T-cell (primary cell): ENCODE measurements at regions not wholly inside any gene's neighbourhood (a gene's known extent, or its start where the extent isn't known, plus 50 kb on each side); places are given as distances from the start of the nearest gene placed in this dataset.

ENCODE experiments used
- ATAC-seq, 4 experiments: fragments of 200-7000 bp in 3 of 4; fragments of 150-1000 bp in 1 of 4; cut with Tn5 transposase; replicated peaks in 1 of 4; 1 replicate in 3 of 4; 2 replicates in 1 of 4; pipeline ENCODE4 v1.10.0; 2021; ENCODE audit warnings: moderate library complexity in 3 of 4, mild to moderate bottlenecking in 2 of 4, moderate number of reproducible peaks in 1 of 4
- CTCF ChIA-PET, 2 donors: fragments of 300-600 bp; sonication (Branson Sonifier 250); formaldehyde crosslinking; loops; one replicate each; lab custom pipeline; 2022; ENCODE audit warnings: antibody characterized with exemption in 2 of 2; lab: Charles Lee
- POLR2A ChIA-PET, 2 donors: fragments of 300-600 bp; sonication (Branson Sonifier 250); formaldehyde crosslinking; loops; one replicate each; lab custom pipeline; 2022; ENCODE audit warnings: antibody characterized with exemption in 2 of 2; lab: Charles Lee
- DNase-seq, 35 experiments: peaks; one replicate each; pipeline versions ENCODE4 v3.0.0 to v3.0.0-alpha.2; 2013 to 2023
- H3K27ac ChIP-seq: one replicate; pipeline ENCODE4 v1.5.1; 2013; ENCODE audit warnings: low read length
- H3K27me3 ChIP-seq, 2 experiments: replicated peaks in 1 of 2; 1 replicate in 1 of 2; 2 replicates in 1 of 2; pipeline versions ENCODE4 v1.6.1 to v1.7.0; 2013; ENCODE audit warnings: low read length in 1 of 2, mixed read lengths in 1 of 2; ENCODE audit not compliant: control insufficient read depth in 2 of 2, insufficient read depth in 2 of 2; ENCODE audit errors: extremely low read depth in 1 of 2
- H3K36me3 ChIP-seq, 2 donors: 1 replicate in 1 of 2; 2 replicates in 1 of 2; pipeline versions ENCODE4 v1.6.1 to v1.7.0; 2013; ENCODE audit warnings: low read length in 1 of 2; ENCODE audit not compliant: control insufficient read depth in 2 of 2, insufficient read depth in 1 of 2; ENCODE audit errors: extremely low read depth in 1 of 2
- H3K4me1 ChIP-seq, 2 experiments: 1 replicate in 1 of 2; 2 replicates in 1 of 2; pipeline versions ENCODE4 v1.6.1 to v1.7.0; 2013; ENCODE audit warnings: low read length in 2 of 2, mixed read lengths in 1 of 2; ENCODE audit not compliant: insufficient read depth in 2 of 2, control insufficient read depth in 1 of 2; ENCODE audit errors: extremely low read depth in 1 of 2
- H3K4me3 ChIP-seq, 2 donors: 1 replicate in 1 of 2; 2 replicates in 1 of 2; pipeline versions ENCODE4 v1.5.1 to v1.7.0; 2013; ENCODE audit warnings: mild to moderate bottlenecking in 2 of 2, low read length in 1 of 2, moderate library complexity in 1 of 2; ENCODE audit not compliant: control insufficient read depth in 1 of 2; ENCODE audit errors: extremely low read depth in 1 of 2
- H3K9me3 ChIP-seq: 2 replicates; pipeline ENCODE4 v1.7.0; 2013
- H3K27ac Mint-ChIP-seq, 2 donors: one replicate each; pipeline ENCODE4 v1.8.0; 2020 to 2021; ENCODE audit warnings: mild to moderate bottlenecking in 2 of 2, mixed read lengths in 2 of 2
- H3K27me3 Mint-ChIP-seq, 2 donors: one replicate each; pipeline ENCODE4 v1.8.0; 2021 to 2022; ENCODE audit warnings: mixed read lengths in 2 of 2
- H3K36me3 Mint-ChIP-seq: one replicate; pipeline ENCODE4 v1.8.0; 2021; ENCODE audit warnings: mixed read lengths
- H3K4me1 Mint-ChIP-seq, 3 donors: one replicate each; pipeline ENCODE4 v1.8.0; 2020 to 2022; ENCODE audit warnings: mixed read lengths in 3 of 3, mild to moderate bottlenecking in 1 of 3
- H3K4me3 Mint-ChIP-seq, 3 donors: one replicate each; pipeline ENCODE4 v1.8.0; 2020 to 2022; ENCODE audit warnings: mild to moderate bottlenecking in 3 of 3, mixed read lengths in 3 of 3, moderate library complexity in 3 of 3
- H3K9me3 Mint-ChIP-seq, 3 donors: one replicate each; pipeline ENCODE4 v1.8.0; 2020 to 2022; ENCODE audit warnings: mixed read lengths in 3 of 3
- WGBS: methylation state at CpG from one replicate; pipeline ENCODE4 v1.1.5; 2013; ENCODE audit warnings: missing lambda C conversion rate; ENCODE audit not compliant: insufficient coverage; 5-methylcytosine and 5-hydroxymethylcytosine counted together

DNA sequence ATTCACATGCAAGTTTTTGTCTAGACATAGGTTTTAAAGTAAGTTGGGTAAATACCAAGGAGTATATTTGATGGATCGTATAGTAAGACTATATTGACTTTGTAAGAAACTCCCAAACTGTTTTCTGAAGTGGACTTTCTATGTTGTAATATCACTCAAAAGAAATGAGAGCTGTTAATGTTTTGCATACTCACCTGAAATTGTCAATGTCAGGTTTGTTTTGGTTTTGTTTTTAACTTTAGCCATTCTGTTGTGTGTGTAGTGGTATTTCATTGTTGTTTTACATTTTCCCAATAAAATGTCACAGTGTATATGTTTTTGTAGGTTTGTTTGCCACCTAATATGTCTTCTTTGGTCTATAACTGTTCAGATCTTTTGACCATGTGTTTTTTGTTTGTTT is 375.7 kb upstream of the CDH9 start:
- Histone ChIP-seq H3K9me3 (no peaks in the 10 kb centered on the region), H3K27ac (no peak overlapping the region), H3K27me3 (no peaks in the 10 kb centered on the region), H3K36me3 (no peaks in the 10 kb centered on the region), H3K4me3 (no peak overlapping the region), H3K4me1 (no peaks in the 10 kb centered on the region)
- Mint-ChIP-seq H3K4me1 (no peaks in the 10 kb centered on the region), H3K4me3 (no peak overlapping the region), H3K27ac (no peak overlapping the region), H3K9me3 (peaks cover 14 to 29% (median 17%) of the 10 kb centered on the region in 3 donors), H3K27me3 (no peaks in the 10 kb centered on the region), H3K36me3 (no peaks in the 10 kb centered on the region)
- ChIA-PET CTCF (no interaction called here), POLR2A (no interaction called here)
- no CpG with 5 or more reads among the region's 1 CpG for WGBS
- DNase-seq (no peak), ATAC-seq (no peak)

GRCh38 chr5:27412384-27412783 is 374.0 kb upstream of the CDH9 start:
- Histone ChIP-seq H3K4me1 (no peaks in the 10 kb centered on the region), H3K27me3 (no peaks in the 10 kb centered on the region), H3K9me3 (no peaks in the 10 kb centered on the region), H3K27ac (no peak overlapping the region), H3K4me3 (no peak overlapping the region), H3K36me3 (no peaks in the 10 kb centered on the region)
- Mint-ChIP-seq H3K27me3 (no peaks in the 10 kb centered on the region), H3K4me1 (no peaks in the 10 kb centered on the region), H3K4me3 (no peak overlapping the region), H3K36me3 (no peaks in the 10 kb centered on the region), H3K27ac (no peak overlapping the region), H3K9me3 (peaks cover 11 to 30% (median 18%) of the 10 kb centered on the region in 3 donors)
- DNase-seq = no peak
- no peak for ATAC-seq
- POLR2A ChIA-PET = no interaction called here
- WGBS = no CpG with 5 or more reads among the region's 1 CpG
- CTCF ChIA-PET = no interaction called here

GRCh38 chr5:27406020-27406419 is 367.6 kb upstream of the CDH9 start:
- CTCF ChIA-PET = no interaction called here
- WGBS = no CpG with 5 or more reads among the region's 1 CpG
- DNase-seq (no peak), ATAC-seq (no peak)
- no peaks in the 10 kb centered on the region for H3K36me3 ChIP-seq
- Mint-ChIP-seq H3K27me3 (no peaks in the 10 kb centered on the region), H3K4me3 (no peak overlapping the region), H3K4me1 (no peaks in the 10 kb centered on the region), H3K36me3 (no peaks in the 10 kb centered on the region), H3K27ac (no peak overlapping the region), H3K9me3 (peaks cover 0 to 13% (median 11%) of the 10 kb centered on the region in 3 donors)
- no peaks in the 10 kb centered on the region for H3K27me3 ChIP-seq
- H3K4me3 ChIP-seq = no peak overlapping the region
- H3K9me3 ChIP-seq = no peaks in the 10 kb centered on the region
- no peaks in the 10 kb centered on the region for H3K4me1 ChIP-seq
- H3K27ac ChIP-seq = no peak overlapping the region
- POLR2A ChIA-PET = no interaction called here

DNA sequence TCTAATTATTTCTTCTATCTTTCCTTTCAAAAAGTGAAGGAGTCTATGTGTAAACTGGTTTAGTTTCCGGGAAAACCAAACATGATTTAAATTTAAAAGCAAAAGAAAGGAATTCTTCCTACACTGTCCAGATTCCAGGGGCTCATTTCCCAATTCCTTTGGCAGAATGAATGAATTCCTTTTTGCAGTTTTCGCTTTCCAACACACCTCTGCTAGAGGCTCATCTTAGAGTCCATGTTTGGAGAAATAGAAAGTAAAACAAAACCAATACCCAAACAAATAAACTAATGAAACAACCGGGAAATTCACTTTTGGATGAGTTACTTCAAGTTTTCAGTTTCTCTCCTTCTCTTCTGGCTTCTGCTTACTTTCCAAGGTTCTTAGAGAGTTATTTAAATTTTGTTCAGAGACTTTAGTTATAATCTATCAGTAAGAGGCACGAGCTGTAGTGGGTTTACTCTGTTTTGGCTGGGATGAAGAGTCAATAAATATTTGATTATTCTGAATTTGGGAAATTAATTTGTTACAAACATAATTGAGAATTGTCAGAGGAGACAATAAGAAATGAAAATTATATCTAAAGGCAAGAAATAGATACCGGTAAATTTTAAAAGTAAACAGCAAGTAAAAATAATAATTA is 365.0 kb upstream of the CDH9 start:
- POLR2A ChIA-PET = no interaction called here
- H3K27ac Mint-ChIP-seq = no peak overlapping the region
- H3K4me1 ChIP-seq = no peaks in the 10 kb centered on the region
- no peaks in the 10 kb centered on the region for H3K9me3 ChIP-seq
- no CpG with 5 or more reads among the region's 5 CpGs for WGBS
- H3K9me3 Mint-ChIP-seq = peaks cover 5 to 24% (median 16%) of the 10 kb centered on the region in 3 donors
- H3K27me3 Mint-ChIP-seq = no peaks in the 10 kb centered on the region
- CTCF ChIA-PET = no interaction called here
- H3K27ac ChIP-seq = no peak overlapping the region
- no peak overlapping the region for H3K4me3 Mint-ChIP-seq
- H3K4me3 ChIP-seq = no peak overlapping the region
- no peaks in the 10 kb centered on the region for H3K4me1 Mint-ChIP-seq
- no peaks in the 10 kb centered on the region for H3K36me3 ChIP-seq
- H3K27me3 ChIP-seq = no peaks in the 10 kb centered on the region
- no peaks in the 10 kb centered on the region for H3K36me3 Mint-ChIP-seq
- no peak for ATAC-seq
- DNase-seq = no peak

DNA sequence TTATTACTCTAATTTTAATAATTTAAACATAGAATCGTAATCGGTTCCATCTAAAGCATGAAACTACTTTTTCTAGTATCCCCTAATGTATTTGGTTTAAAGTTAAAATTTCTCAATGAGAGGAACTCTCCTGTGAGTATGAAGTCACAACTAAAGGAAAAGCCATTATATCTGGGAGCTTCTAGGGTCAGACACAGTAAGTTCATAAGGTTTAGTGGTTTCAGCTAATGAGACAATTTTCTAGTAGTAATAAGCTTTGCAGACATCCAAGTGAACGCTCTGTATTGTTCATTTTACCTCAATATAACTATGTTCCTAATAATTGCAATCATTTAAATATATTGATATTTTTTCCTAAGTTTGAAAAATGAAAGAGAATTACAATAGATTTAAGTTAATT is 364.4 kb upstream of the CDH9 start:
- no peaks in the 10 kb centered on the region for H3K27me3 ChIP-seq
- Mint-ChIP-seq H3K9me3 (peaks cover 5 to 20% (median 16%) of the 10 kb centered on the region in 3 donors), H3K4me1 (no peaks in the 10 kb centered on the region), H3K36me3 (no peaks in the 10 kb centered on the region), H3K27ac (no peak overlapping the region), H3K27me3 (no peaks in the 10 kb centered on the region), H3K4me3 (no peak overlapping the region)
- no peak overlapping the region for H3K27ac ChIP-seq
- no peak for ATAC-seq
- ChIA-PET POLR2A (no interaction called here), CTCF (no interaction called here)
- no CpG with 5 or more reads among the region's 3 CpGs for whole genome bisulfite sequencing
- DNase-seq = no peak
- no peaks in the 10 kb centered on the region for H3K4me1 ChIP-seq
- no peaks in the 10 kb centered on the region for H3K9me3 ChIP-seq
- no peaks in the 10 kb centered on the region for H3K36me3 ChIP-seq
- no peak overlapping the region for H3K4me3 ChIP-seq

GRCh38 chr5:27396998-27397397 is 358.6 kb upstream of the CDH9 start:
- no peaks in the 10 kb centered on the region for H3K36me3 Mint-ChIP-seq
- ATAC-seq (no peak), DNase-seq (no peak)
- no peak overlapping the region for H3K4me3 ChIP-seq
- no peaks in the 10 kb centered on the region for H3K36me3 ChIP-seq
- POLR2A ChIA-PET = no interaction called here
- no peaks in the 10 kb centered on the region for H3K4me1 Mint-ChIP-seq
- no peaks in the 10 kb centered on the region for H3K27me3 Mint-ChIP-seq
- no peaks in the 10 kb centered on the region for H3K27me3 ChIP-seq
- no peak overlapping the region for H3K4me3 Mint-ChIP-seq
- H3K4me1 ChIP-seq = no peaks in the 10 kb centered on the region
- H3K9me3 ChIP-seq = no peaks in the 10 kb centered on the region
- 98% methylated on average over 4 of the region's 9 CpGs for WGBS
- CTCF ChIA-PET = no interaction called here
- peaks cover 7 to 22% (median 8%) of the 10 kb centered on the region in 3 donors for H3K9me3 Mint-ChIP-seq
- no peak overlapping the region for H3K27ac ChIP-seq
- H3K27ac Mint-ChIP-seq = no peak overlapping the region

DNA sequence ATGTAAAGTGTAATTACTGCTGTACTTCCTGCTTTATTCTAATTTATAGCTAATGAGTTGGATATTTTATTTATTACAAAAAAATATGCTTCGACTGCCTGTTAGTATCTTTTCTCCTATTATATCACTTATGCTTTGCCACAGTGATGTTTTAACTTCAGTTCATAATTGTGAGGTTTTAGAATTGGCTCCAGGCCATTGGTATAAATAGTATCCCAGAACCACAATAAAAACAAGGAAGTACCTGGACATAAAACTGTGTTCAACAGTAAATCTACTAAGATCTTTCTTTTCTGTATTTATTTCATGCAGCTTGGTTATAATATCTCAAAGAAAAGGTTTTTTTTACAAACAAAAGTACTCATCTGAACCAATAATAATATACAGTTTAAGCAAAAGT is 354.3 kb upstream of the CDH9 start:
- POLR2A ChIA-PET = no interaction called here
- DNase-seq (no peak), ATAC-seq (no peak)
- Mint-ChIP-seq H3K27me3 (no peaks in the 10 kb centered on the region), H3K36me3 (no peaks in the 10 kb centered on the region), H3K4me1 (no peaks in the 10 kb centered on the region), H3K27ac (no peak overlapping the region), H3K9me3 (peaks cover 0 to 11% (median 7%) of the 10 kb centered on the region in 3 donors), H3K4me3 (no peak overlapping the region)
- WGBS = no CpG with 5 or more reads among the region's 1 CpG
- no peaks in the 10 kb centered on the region for H3K4me1 ChIP-seq
- no peak overlapping the region for H3K27ac ChIP-seq
- no peaks in the 10 kb centered on the region for H3K27me3 ChIP-seq
- CTCF ChIA-PET = no interaction called here
- no peaks in the 10 kb centered on the region for H3K9me3 ChIP-seq
- no peak overlapping the region for H3K4me3 ChIP-seq
- H3K36me3 ChIP-seq = no peaks in the 10 kb centered on the region
